ENCODE measurements at regions not wholly inside any gene's neighbourhood (a gene's known extent, or its start where the extent isn't known, plus 50 kb on each side); places are given as distances from the start of the nearest gene placed in this dataset.

DNA sequence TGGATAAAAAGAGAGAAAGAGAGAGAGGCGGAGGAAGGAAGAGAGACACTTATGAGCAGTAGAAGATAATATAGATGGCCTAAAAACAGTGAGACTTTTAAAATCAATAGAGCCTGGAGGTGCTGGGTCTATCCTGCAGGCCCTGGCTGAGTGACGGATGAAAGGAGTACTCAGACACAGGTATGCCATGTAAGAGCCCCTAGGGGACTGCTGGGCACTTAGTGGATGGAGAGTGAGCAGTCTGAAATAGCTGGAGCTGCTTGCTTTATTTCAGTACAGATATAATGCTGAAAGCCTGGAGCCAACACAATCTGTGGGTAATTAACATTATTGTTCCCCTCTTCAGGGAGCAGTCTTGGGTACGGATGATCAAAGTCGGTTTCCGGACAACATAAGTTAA, 578.6 kb downstream of the SPOCK3 start:
- Histone ChIP-seq H3K27me3 (ENCODE audit: control insufficient read depth, low read length) (no peaks in the 10 kb centered on the region), H3K4me1 (ENCODE audit: control insufficient read depth, low read length) (no peaks in the 10 kb centered on the region), H3K27ac (ENCODE audit: low read depth, low read length) (no peak overlapping the region), H3K9me3 (ENCODE audit: control insufficient read depth, insufficient read depth, low read length) (no peaks in the 10 kb centered on the region), H3F3A (ENCODE audit: control insufficient read depth, insufficient read depth) (no peaks in the 10 kb centered on the region), H3K4me3 (ENCODE audit: low read length) (no peak overlapping the region), H3K4me2 (ENCODE audit: low read length) (no peak overlapping the region), H3K36me3 (ENCODE audit: control insufficient read depth, low read length) (no peaks in the 10 kb centered on the region), H3K9me2 (replicated peaks; ENCODE audit: control insufficient read depth, low read length) (no peaks in the 10 kb centered on the region), H4K20me1 (ENCODE audit: control insufficient read depth, insufficient read depth, low read depth, low read length) (no peaks in the 10 kb centered on the region), H3K79me2 (ENCODE audit: control insufficient read depth, low read length) (no peaks in the 10 kb centered on the region)
- no peak for TF ChIP-seq EZH2phosphoT487 (IDR thresholded peaks at IDR 0.05; ENCODE audit: borderline replicate concordance, low read length)
- TF ChIP-seq, protein P1, sequence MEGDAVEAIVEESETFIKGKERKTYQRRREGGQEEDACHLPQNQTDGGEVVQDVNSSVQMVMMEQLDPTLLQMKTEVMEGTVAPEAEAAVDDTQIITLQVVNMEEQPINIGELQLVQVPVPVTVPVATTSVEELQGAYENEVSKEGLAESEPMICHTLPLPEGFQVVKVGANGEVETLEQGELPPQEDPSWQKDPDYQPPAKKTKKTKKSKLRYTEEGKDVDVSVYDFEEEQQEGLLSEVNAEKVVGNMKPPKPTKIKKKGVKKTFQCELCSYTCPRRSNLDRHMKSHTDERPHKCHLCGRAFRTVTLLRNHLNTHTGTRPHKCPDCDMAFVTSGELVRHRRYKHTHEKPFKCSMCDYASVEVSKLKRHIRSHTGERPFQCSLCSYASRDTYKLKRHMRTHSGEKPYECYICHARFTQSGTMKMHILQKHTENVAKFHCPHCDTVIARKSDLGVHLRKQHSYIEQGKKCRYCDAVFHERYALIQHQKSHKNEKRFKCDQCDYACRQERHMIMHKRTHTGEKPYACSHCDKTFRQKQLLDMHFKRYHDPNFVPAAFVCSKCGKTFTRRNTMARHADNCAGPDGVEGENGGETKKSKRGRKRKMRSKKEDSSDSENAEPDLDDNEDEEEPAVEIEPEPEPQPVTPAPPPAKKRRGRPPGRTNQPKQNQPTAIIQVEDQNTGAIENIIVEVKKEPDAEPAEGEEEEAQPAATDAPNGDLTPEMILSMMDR (IDR thresholded peaks at IDR 0.05; ENCODE audit: low read depth, low read length, poor library complexity, severe bottlenecking), result no peak

GRCh38 chr4:166657261-166657660, 577.0 kb downstream of the SPOCK3 start:
- no peaks in the 10 kb centered on the region for H3K4me1 ChIP-seq (ENCODE audit: control insufficient read depth, low read length)
- no peak for TF ChIP-seq EZH2phosphoT487 (IDR thresholded peaks at IDR 0.05; ENCODE audit: borderline replicate concordance, low read length)
- TF ChIP-seq, protein P1 (IDR thresholded peaks at IDR 0.05; ENCODE audit: low read depth, low read length, poor library complexity, severe bottlenecking), result no peak
- no peak overlapping the region for H3K4me2 ChIP-seq (ENCODE audit: low read length)
- no peaks in the 10 kb centered on the region for H3K36me3 ChIP-seq (ENCODE audit: control insufficient read depth, low read length)
- no peak overlapping the region for H3K27ac ChIP-seq (ENCODE audit: low read depth, low read length)
- H3K27me3 ChIP-seq (ENCODE audit: control insufficient read depth, low read length), result no peaks in the 10 kb centered on the region
- H3K4me3 ChIP-seq (ENCODE audit: low read length), result no peak overlapping the region
- H3K9me3 ChIP-seq (ENCODE audit: control insufficient read depth, insufficient read depth, low read length), result no peaks in the 10 kb centered on the region
- H3F3A ChIP-seq (ENCODE audit: control insufficient read depth, insufficient read depth), result no peaks in the 10 kb centered on the region
- no peaks in the 10 kb centered on the region for H4K20me1 ChIP-seq (ENCODE audit: control insufficient read depth, insufficient read depth, low read depth, low read length)
- H3K79me2 ChIP-seq (ENCODE audit: control insufficient read depth, low read length), result no peaks in the 10 kb centered on the region
- no peaks in the 10 kb centered on the region for H3K9me2 ChIP-seq (replicated peaks; ENCODE audit: control insufficient read depth, low read length)

GRCh38 chr4:166658585-166658984, 575.7 kb downstream of the SPOCK3 start:
- Histone ChIP-seq H3K36me3 (ENCODE audit: control insufficient read depth, low read length) (no peaks in the 10 kb centered on the region), H4K20me1 (ENCODE audit: control insufficient read depth, insufficient read depth, low read depth, low read length) (no peaks in the 10 kb centered on the region), H3K27me3 (ENCODE audit: control insufficient read depth, low read length) (no peaks in the 10 kb centered on the region), H3K4me3 (ENCODE audit: low read length) (no peak overlapping the region), H3K27ac (ENCODE audit: low read depth, low read length) (no peak overlapping the region), H3K4me1 (ENCODE audit: control insufficient read depth, low read length) (no peaks in the 10 kb centered on the region), H3K4me2 (ENCODE audit: low read length) (no peak overlapping the region), H3K9me2 (replicated peaks; ENCODE audit: control insufficient read depth, low read length) (no peaks in the 10 kb centered on the region), H3K79me2 (ENCODE audit: control insufficient read depth, low read length) (no peaks in the 10 kb centered on the region), H3F3A (ENCODE audit: control insufficient read depth, insufficient read depth) (no peaks in the 10 kb centered on the region), H3K9me3 (ENCODE audit: control insufficient read depth, insufficient read depth, low read length) (no peaks in the 10 kb centered on the region)
- TF ChIP-seq, protein P1 (IDR thresholded peaks at IDR 0.05; ENCODE audit: low read depth, low read length, poor library complexity, severe bottlenecking), result no peak
- TF ChIP-seq EZH2phosphoT487 (IDR thresholded peaks at IDR 0.05; ENCODE audit: borderline replicate concordance, low read length), result no peak
